Neural crest cell (in vitro differentiated cells): ENCODE measurements at regions not wholly inside any gene's neighbourhood (a gene's known extent, or its start where the extent isn't known, plus 50 kb on each side); places are given as distances from the start of the nearest gene placed in this dataset.

ENCODE experiments used
- DNase-seq: peaks from one replicate; pipeline ENCODE4 v3.0.0; 2021; ENCODE audit warnings: low read depth, mixed read lengths, low spot score
- H3K27ac Mint-ChIP-seq: one replicate; pipeline ENCODE4 v1.8.0; 2021; ENCODE audit warnings: mild to moderate bottlenecking, mixed read lengths; ENCODE audit not compliant: unreplicated experiment
- H3K27me3 Mint-ChIP-seq: 2 replicates; pipeline ENCODE4 v1.8.0; 2021; ENCODE audit warnings: low read depth, mild to moderate bottlenecking, mixed read lengths
- H3K36me3 Mint-ChIP-seq: 2 replicates; pipeline ENCODE4 v1.8.0; 2021; ENCODE audit warnings: low read depth, mild to moderate bottlenecking, mixed read lengths
- H3K4me1 Mint-ChIP-seq: 2 replicates; pipeline ENCODE4 v1.8.0; 2021; ENCODE audit warnings: mixed read lengths
- H3K4me3 Mint-ChIP-seq: one replicate; pipeline ENCODE4 v1.8.0; 2021; ENCODE audit warnings: mild to moderate bottlenecking, mixed read lengths
- H3K9me3 Mint-ChIP-seq: 2 replicates; pipeline ENCODE4 v1.8.0; 2021; ENCODE audit warnings: mixed read lengths
- CTCF ChIP-seq: fragments of 200-600 bp; sonication (generic); conservative IDR thresholded peaks from 2 replicates; pipeline ENCODE4 v1.5.0; 2021; ENCODE audit warnings: antibody characterized with exemption, mild to moderate bottlenecking

- Mint-ChIP-seq H3K36me3 (no peaks in the 10 kb centered on the region), H3K27me3 (no peaks in the 10 kb centered on the region), H3K27ac (no peak overlapping the region), H3K4me3 (no peak overlapping the region), H3K4me1 (peaks cover 8% of the 10 kb centered on the region), H3K9me3 (no peaks in the 10 kb centered on the region)
- no peak for TF ChIP-seq CTCF
- no peak for DNase-seq
Observed at GRCh38 chr5:156164306-156164705, 162.7 kb upstream of the SGCD start.

GRCh38 chr5:156169495-156169894 is 157.5 kb upstream of the SGCD start:
- Mint-ChIP-seq H3K4me3 (no peak overlapping the region), H3K9me3 (no peaks in the 10 kb centered on the region), H3K36me3 (no peaks in the 10 kb centered on the region), H3K27ac (no peak overlapping the region), H3K27me3 (peaks cover 5% of the 10 kb centered on the region), H3K4me1 (peaks cover 3% of the 10 kb centered on the region)
- TF ChIP-seq CTCF, result no peak
- DNase-seq, result no peak

- Mint-ChIP-seq H3K27ac (no peak overlapping the region), H3K9me3 (no peaks in the 10 kb centered on the region), H3K27me3 (peaks cover 5% of the 10 kb centered on the region), H3K36me3 (no peaks in the 10 kb centered on the region), H3K4me3 (no peak overlapping the region), H3K4me1 (no peaks in the 10 kb centered on the region)
- DNase-seq, result no peak
- TF ChIP-seq CTCF, result no peak
Observed at GRCh38 chr5:156170351-156170961, 156.5 kb upstream of the SGCD start.

- H3K9me3 Mint-ChIP-seq, result no peaks in the 10 kb centered on the region
- H3K27ac Mint-ChIP-seq, result no peak overlapping the region
- no peaks in the 10 kb centered on the region for H3K36me3 Mint-ChIP-seq
- H3K4me1 Mint-ChIP-seq, result peaks cover 5% of the 10 kb centered on the region
- peaks cover 5% of the 10 kb centered on the region for H3K27me3 Mint-ChIP-seq
- no peak overlapping the region for H3K4me3 Mint-ChIP-seq
- no peak for DNase-seq
- TF ChIP-seq CTCF, result no peak
Observed at GRCh38 chr5:156174225-156174624, 152.7 kb upstream of the SGCD start.

- peaks cover 13% of the 10 kb centered on the region for H3K9me3 Mint-ChIP-seq
- peaks cover 5% of the 10 kb centered on the region for H3K4me1 Mint-ChIP-seq
- no peak for DNase-seq
- H3K27me3 Mint-ChIP-seq, result peaks cover 5% of the 10 kb centered on the region
- no peaks in the 10 kb centered on the region for H3K36me3 Mint-ChIP-seq
- TF ChIP-seq CTCF, result no peak
- H3K27ac Mint-ChIP-seq, result peak overlapping the region; percentile 73
- no peak overlapping the region for H3K4me3 Mint-ChIP-seq
Observed at GRCh38 chr5:156178117-156178516, 148.8 kb upstream of the SGCD start.
